Medulla oblongata (tissue), 1 donor: ENCODE measurements at regions not wholly inside any gene's neighbourhood (a gene's known extent, or its start where the extent isn't known, plus 50 kb on each side); places are given as distances from the start of the nearest gene placed in this dataset.

ENCODE experiments used
- DNase-seq: peaks from one replicate; pipeline ENCODE4 v3.0.0-alpha.2; 2015; ENCODE audit errors: extremely low spot score

DNA sequence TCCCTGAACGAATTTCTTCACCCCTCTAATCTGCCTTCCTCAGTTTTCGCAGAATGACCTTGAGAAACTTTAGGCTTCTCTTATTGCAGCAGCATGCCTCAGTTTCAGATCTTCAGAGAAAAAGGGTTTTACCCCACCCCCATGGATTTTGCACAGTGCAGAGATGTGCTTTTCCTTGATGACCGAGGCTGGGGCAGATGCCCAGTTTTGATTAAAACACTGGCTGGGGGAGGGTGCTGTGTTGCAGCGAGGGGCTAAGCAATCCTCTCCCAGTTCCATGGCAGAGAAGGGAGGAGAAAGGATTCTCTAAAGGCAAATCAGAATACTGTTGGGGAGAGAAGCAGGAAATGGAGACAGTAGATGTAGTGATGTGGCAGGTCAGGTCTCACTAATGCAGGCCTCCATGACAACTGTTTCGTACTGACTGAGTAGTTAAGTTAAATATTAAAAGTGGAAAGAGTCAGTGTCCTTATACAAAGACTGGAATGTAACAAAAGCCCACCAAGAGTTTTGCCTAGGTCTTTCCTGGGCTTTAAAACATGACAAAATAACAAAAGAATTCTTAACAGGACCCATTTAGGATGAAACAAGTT, 50.8 kb upstream of the PDZD8 start:
- DNase-seq, result no peak

DNA sequence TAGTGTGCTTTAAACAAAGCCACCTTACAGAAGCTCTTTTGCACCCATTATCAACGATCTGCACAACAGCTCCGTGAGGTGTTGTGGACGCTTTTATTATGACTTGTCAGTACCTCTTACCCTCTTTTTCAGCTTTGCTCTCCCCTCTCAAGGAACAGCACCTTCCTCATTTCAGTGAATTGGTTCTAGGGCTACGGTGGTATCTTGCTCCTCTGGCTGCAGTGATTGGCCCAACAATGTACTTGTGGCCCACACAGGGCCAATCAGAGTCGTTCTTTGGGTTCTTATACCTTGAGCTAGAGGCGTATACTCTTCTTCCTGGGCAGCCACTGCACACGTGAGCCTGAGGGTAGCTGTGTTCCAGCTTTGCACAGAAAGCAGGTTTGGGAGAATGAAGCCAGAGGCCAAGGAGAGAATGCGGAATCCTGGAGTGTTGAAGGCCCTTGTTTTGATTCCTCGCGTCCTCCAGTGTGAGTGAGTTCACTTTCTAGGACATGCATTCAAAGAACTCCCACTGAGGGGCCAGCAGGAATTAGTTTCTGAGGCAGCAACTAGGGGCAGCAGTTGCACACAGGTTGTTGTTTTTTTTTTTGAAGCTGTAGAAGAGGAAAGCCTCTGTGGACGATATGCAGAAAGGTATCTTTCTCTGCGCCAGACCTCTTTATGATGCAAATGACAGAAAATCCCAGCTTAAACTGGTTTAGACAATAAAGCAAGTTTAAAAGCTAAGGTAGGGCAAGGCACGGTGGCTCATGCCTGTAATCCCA, 49.8 kb upstream of the PDZD8 start:
- DNase-seq, result no peak
